OCI-LY7 (cell line): ENCODE measurements at regions not wholly inside any gene's neighbourhood (a gene's known extent, or its start where the extent isn't known, plus 50 kb on each side); places are given as distances from the start of the nearest gene placed in this dataset.

Source experiments
- BruUV-seq: library from RNA; stranded (reverse); fragments of 400-500 nt; replicated peaks from 2 replicates; lab custom pipeline; 2021; lab: Mats Ljungman, UMichigan
- CTCF ChIA-PET: fragments of 300-600 bp; sonication (Branson Sonifier 250); formaldehyde crosslinking; loops from one replicate; lab custom pipeline; 2022; ENCODE audit warnings: antibody characterized with exemption; ENCODE audit not compliant: unreplicated experiment; lab: Charles Lee
- POLR2A ChIA-PET: fragments of 300-600 bp; sonication (Branson Sonifier 250); formaldehyde crosslinking; loops from one replicate; lab custom pipeline; 2022; ENCODE audit warnings: antibody characterized with exemption; lab: Charles Lee
- DNase-seq: peaks from one replicate; pipeline ENCODE4 v3.0.0-alpha.2; 2015; ENCODE audit warnings: low spot score
- H2AFZ ChIP-seq: fragments of 200-600 bp; sonication (generic), shearing (Covaris generic); 2 replicates; pipeline ENCODE4 v1.6.1; 2014; ENCODE audit warnings: mild to moderate bottlenecking, antibody characterized with exemption, low read length, moderate library complexity
- H3K27ac ChIP-seq: fragments of 200-600 bp; sonication (generic); 2 replicates; pipeline ENCODE4 v1.5.1; 2014; ENCODE audit warnings: mixed run types, low read depth, mild to moderate bottlenecking, moderate library complexity, low read length, inconsistent platforms; ENCODE audit not compliant: poor library complexity, severe bottlenecking
- H3K36me3 ChIP-seq: fragments of 200-600 bp; sonication (generic); 2 replicates; pipeline ENCODE4 v1.6.1; 2014; ENCODE audit warnings: mild to moderate bottlenecking, antibody characterized with exemption, low read length, moderate library complexity, mixed read lengths; ENCODE audit not compliant: insufficient read depth
- H3K4me1 ChIP-seq: fragments of 200-600 bp; sonication (generic); 2 replicates; pipeline ENCODE4 v1.5.1; 2014; ENCODE audit warnings: mild to moderate bottlenecking, low read length; ENCODE audit not compliant: insufficient read depth, poor library complexity, severe bottlenecking
- H3K4me2 ChIP-seq: fragments of 200-600 bp; sonication (generic); 2 replicates; pipeline ENCODE4 v1.6.1; 2014; ENCODE audit warnings: mild to moderate bottlenecking, low read length
- H3K4me3 ChIP-seq: fragments of 200-600 bp; sonication (generic); 2 replicates; pipeline ENCODE4 v1.5.1; 2014; ENCODE audit warnings: mild to moderate bottlenecking, low read depth, low read length; ENCODE audit not compliant: poor library complexity, severe bottlenecking
- H3K79me2 ChIP-seq: fragments of 200-600 bp; sonication (generic); 2 replicates; pipeline ENCODE4 v1.6.1; 2016; ENCODE audit warnings: low read depth, mild to moderate bottlenecking, low read length, moderate library complexity, mixed read lengths; ENCODE audit not compliant: insufficient read depth
- H3K9me2 ChIP-seq: fragments of 200-600 bp; sonication (generic); 2 replicates; pipeline ENCODE4 v1.6.1; 2016; ENCODE audit warnings: mild to moderate bottlenecking, low read length, mixed read lengths; ENCODE audit not compliant: insufficient read depth
- H3K9me3 ChIP-seq: fragments of 200-600 bp; sonication (generic); 2 replicates; pipeline ENCODE4 v1.6.1; 2014; ENCODE audit warnings: mild to moderate bottlenecking, mixed run types, low read length, mixed read lengths
- H4K20me1 ChIP-seq: fragments of 200-600 bp; sonication (generic); 2 replicates; pipeline ENCODE4 v1.6.1; 2014; ENCODE audit warnings: mild to moderate bottlenecking, antibody characterized with exemption, low read length, moderate library complexity, mixed read lengths; ENCODE audit not compliant: insufficient read depth
- CTCF ChIP-seq: fragments of 200-600 bp; sonication (generic); conservative IDR thresholded peaks from 2 replicates; pipeline ENCODE4 v1.5.1; 2014; ENCODE audit warnings: mild to moderate bottlenecking, antibody characterized with exemption, low read length, moderate library complexity, mixed read lengths
- EZH2phosphoT487 ChIP-seq: fragments of 200-600 bp; sonication (generic); IDR thresholded peaks from 2 replicates; pipeline ENCODE4 v1.6.1; 2018; ENCODE audit warnings: low read depth, borderline replicate concordance, mild to moderate bottlenecking, mixed run types, antibody characterized with exemption, low read length, moderate library complexity, mixed read lengths
- intact Hi-C: fragments of 100-400 bp; cut with micrococcal nuclease; formaldehyde crosslinking; loops from one replicate; pipeline ENCODE4 v1.10.0; 2022; ENCODE audit not compliant: unreplicated experiment

- Histone ChIP-seq H2AFZ (no peak overlapping the region), H4K20me1 (no peaks in the 10 kb centered on the region), H3K27ac (no peak overlapping the region), H3K9me2 (no peaks in the 10 kb centered on the region), H3K79me2 (no peaks in the 10 kb centered on the region), H3K4me1 (peaks cover 3% of the 10 kb centered on the region), H3K4me3 (no peak overlapping the region), H3K36me3 (no peaks in the 10 kb centered on the region), H3K4me2 (no peak overlapping the region), H3K9me3 (no peaks in the 10 kb centered on the region)
- no peak for DNase-seq
- ChIA-PET CTCF (no interaction called here), POLR2A (no interaction called here)
- intact Hi-C loops = no loop called here
- TF ChIP-seq CTCF (no peak), EZH2phosphoT487 (no peak)
- BruUV-seq = no TSS peak
Observed at GRCh38 chrX:5656544-5656943, 572.1 kb downstream of the NLGN4X start.

GRCh38 chrX:5650904-5651303, 577.8 kb downstream of the NLGN4X start:
- no peak for DNase-seq
- TF ChIP-seq EZH2phosphoT487 (no peak), CTCF (no peak)
- Histone ChIP-seq H3K36me3 (no peaks in the 10 kb centered on the region), H3K79me2 (no peaks in the 10 kb centered on the region), H3K9me3 (no peaks in the 10 kb centered on the region), H4K20me1 (no peaks in the 10 kb centered on the region), H3K4me2 (no peak overlapping the region), H3K4me1 (peaks cover 44% of the 10 kb centered on the region), H2AFZ (no peak overlapping the region), H3K27ac (no peak overlapping the region), H3K9me2 (no peaks in the 10 kb centered on the region), H3K4me3 (no peak overlapping the region)
- BruUV-seq = no TSS peak
- CTCF ChIA-PET = no interaction called here
- intact Hi-C loops = no loop called here
- POLR2A ChIA-PET = no interaction called here

GRCh38 chrX:5648941-5649568, 579.6 kb downstream of the NLGN4X start:
- no peaks in the 10 kb centered on the region for H3K9me2 ChIP-seq
- BruUV-seq = no TSS peak
- no peak overlapping the region for H3K4me3 ChIP-seq
- H3K79me2 ChIP-seq = no peaks in the 10 kb centered on the region
- H3K36me3 ChIP-seq = no peaks in the 10 kb centered on the region
- peaks cover 63% of the 10 kb centered on the region for H3K4me1 ChIP-seq
- H3K27ac ChIP-seq = no peak overlapping the region
- H4K20me1 ChIP-seq = no peaks in the 10 kb centered on the region
- H2AFZ ChIP-seq = no peak overlapping the region
- ChIA-PET POLR2A (interaction anchor here (0.6 to 0.7 kb wide), 4 partner anchors 18 to 1957 kb away, joined by 3 to 4 read pairs (median 3); no protein-coding TSS in a partner anchor), CTCF (no interaction called here)
- no peak for DNase-seq
- no peaks in the 10 kb centered on the region for H3K9me3 ChIP-seq
- intact Hi-C loops = loop anchor here (5.0 to 10.0 kb wide), 2 partner anchors 262 to 484 kb away; no protein-coding TSS in a partner anchor
- TF ChIP-seq CTCF (no peak), EZH2phosphoT487 (no peak)
- H3K4me2 ChIP-seq = no peak overlapping the region; the same call in 1 of the 2 replicates
